Colonic mucosa (tissue), 4 donors: ENCODE measurements at regions not wholly inside any gene's neighbourhood (a gene's known extent, or its start where the extent isn't known, plus 50 kb on each side); places are given as distances from the start of the nearest gene placed in this dataset.

ENCODE experiments used
- DNase-seq: peaks from one replicate; pipeline ENCODE4 v3.0.0-alpha.2; 2020
- H3K27ac ChIP-seq: fragments of 200-600 bp; one replicate; pipeline ENCODE4 v1.8.0; 2021
- H3K27me3 ChIP-seq: fragments of 200-600 bp; one replicate; pipeline ENCODE4 v1.8.0; 2021
- H3K36me3 ChIP-seq: fragments of 200-600 bp; one replicate; pipeline ENCODE4 v1.8.0; 2021
- H3K4me1 ChIP-seq: fragments of 200-600 bp; one replicate; pipeline ENCODE4 v1.8.0; 2021; ENCODE audit warnings: mild to moderate bottlenecking
- H3K4me3 ChIP-seq: fragments of 200-600 bp; one replicate; pipeline ENCODE4 v1.8.0; 2021
- H3K9ac ChIP-seq, 2 donors: one replicate each; pipeline ENCODE4 v1.7.0; 2013; ENCODE audit warnings: control low read depth in 2 of 2, low read depth in 2 of 2, low read length in 2 of 2
- H3K9me3 ChIP-seq: fragments of 200-600 bp; one replicate; pipeline ENCODE4 v1.8.0; 2021
- CTCF ChIP-seq: fragments of 200-600 bp; IDR thresholded peaks from one replicate; pipeline ENCODE4 v1.8.0; 2022; ENCODE audit warnings: antibody characterized with exemption, mild to moderate bottlenecking
- intact Hi-C: fragments of 100-400 bp; cut with DNase I; formaldehyde crosslinking; loops from one replicate; pipeline ENCODE4 v1.14.1; 2022
- donor health status: healthy.
- donor health status: DM: no; HTN: no; CAD: no.
- donor health status: DM: no; HTN: no; CAD: no.

GRCh38 chr2:198285216-198285615 lies 480.8 kb downstream of the PLCL1 start:
- H3K27me3 ChIP-seq = no peaks in the 10 kb centered on the region
- no peak overlapping the region for H3K27ac ChIP-seq
- H3K4me1 ChIP-seq = no peaks in the 10 kb centered on the region
- no peak for TF ChIP-seq CTCF
- intact Hi-C loops = no loop called here
- no peaks in the 10 kb centered on the region for H3K9me3 ChIP-seq
- H3K4me3 ChIP-seq = no peak overlapping the region
- no peaks in the 10 kb centered on the region for H3K36me3 ChIP-seq
- no peak overlapping the region for H3K9ac ChIP-seq
- DNase-seq = no peak

GRCh38 chr2:198283146-198283545 lies 478.8 kb downstream of the PLCL1 start:
- intact Hi-C loops = no loop called here
- Histone ChIP-seq H3K27me3 (no peaks in the 10 kb centered on the region), H3K27ac (no peak overlapping the region), H3K4me3 (no peak overlapping the region), H3K36me3 (no peaks in the 10 kb centered on the region), H3K9me3 (no peaks in the 10 kb centered on the region), H3K9ac (no peak overlapping the region), H3K4me1 (no peaks in the 10 kb centered on the region)
- no peak for TF ChIP-seq CTCF
- DNase-seq = no peak

GRCh38 chr2:198282061-198282460 lies 477.7 kb downstream of the PLCL1 start:
- Histone ChIP-seq H3K4me3 (no peak overlapping the region), H3K9ac (no peak overlapping the region), H3K4me1 (no peaks in the 10 kb centered on the region), H3K27ac (no peak overlapping the region), H3K27me3 (no peaks in the 10 kb centered on the region), H3K9me3 (no peaks in the 10 kb centered on the region), H3K36me3 (no peaks in the 10 kb centered on the region)
- DNase-seq = no peak
- intact Hi-C loops = no loop called here
- TF ChIP-seq CTCF = no peak

- Histone ChIP-seq H3K4me1 (no peaks in the 10 kb centered on the region), H3K27me3 (no peaks in the 10 kb centered on the region), H3K36me3 (no peaks in the 10 kb centered on the region), H3K4me3 (no peak overlapping the region), H3K9me3 (no peaks in the 10 kb centered on the region), H3K9ac (no peak overlapping the region), H3K27ac (no peak overlapping the region)
- intact Hi-C loops = no loop called here
- DNase-seq = no peak
- no peak for TF ChIP-seq CTCF
These were observed 475.8 kb downstream of the PLCL1 start for GRCh38 chr2:198280145-198280544.

- no peaks in the 10 kb centered on the region for H3K36me3 ChIP-seq
- no peak for DNase-seq
- no peak overlapping the region for H3K27ac ChIP-seq
- H3K4me3 ChIP-seq = no peak overlapping the region
- no peak overlapping the region for H3K9ac ChIP-seq
- TF ChIP-seq CTCF = no peak
- intact Hi-C loops = no loop called here
- H3K4me1 ChIP-seq = no peaks in the 10 kb centered on the region
- no peaks in the 10 kb centered on the region for H3K9me3 ChIP-seq
- H3K27me3 ChIP-seq = no peaks in the 10 kb centered on the region
These were observed 474.6 kb downstream of the PLCL1 start for GRCh38 chr2:198279026-198279425.

- H3K27ac ChIP-seq = no peak overlapping the region
- no peaks in the 10 kb centered on the region for H3K27me3 ChIP-seq
- H3K9ac ChIP-seq = no peak overlapping the region
- TF ChIP-seq CTCF = no peak
- DNase-seq = no peak
- no peaks in the 10 kb centered on the region for H3K9me3 ChIP-seq
- H3K4me1 ChIP-seq = no peaks in the 10 kb centered on the region
- H3K4me3 ChIP-seq = no peak overlapping the region
- H3K36me3 ChIP-seq = no peaks in the 10 kb centered on the region
- intact Hi-C loops = no loop called here
These were observed 472.8 kb downstream of the PLCL1 start for GRCh38 chr2:198277181-198277580.
